GM12873 (cell line): ENCODE measurements at regions not wholly inside any gene's neighbourhood (a gene's known extent, or its start where the extent isn't known, plus 50 kb on each side); places are given as distances from the start of the nearest gene placed in this dataset.

Experiments
- CTCF ChIP-seq: IDR thresholded peaks from 2 replicates; pipeline ENCODE4 v1.5.1; 2012; ENCODE audit warnings: low read depth, mild to moderate bottlenecking, moderate library complexity, low read length, control low read depth; ENCODE audit not compliant: insufficient read depth; ENCODE audit errors: missing control alignments

GRCh38 chr10:2950546-2950945 is 116.8 kb upstream of the PFKP start:
- TF ChIP-seq CTCF, result no peak

- no peak for TF ChIP-seq CTCF
Observed at GRCh38 chr10:2949948-2950354, 117.4 kb upstream of the PFKP start.

GRCh38 chr10:2949221-2949947 is 118.0 kb upstream of the PFKP start:
- no peak for TF ChIP-seq CTCF

GRCh38 chr10:2948127-2948854 is 119.1 kb upstream of the PFKP start:
- TF ChIP-seq CTCF, result no peak

- TF ChIP-seq CTCF, result no peak
Observed at GRCh38 chr10:2944788-2945187, 122.6 kb upstream of the PFKP start.

- no peak for TF ChIP-seq CTCF
Observed at GRCh38 chr10:2943932-2944614, 123.3 kb upstream of the PFKP start.

- TF ChIP-seq CTCF, result no peak
Observed at GRCh38 chr10:2942938-2943337, 124.4 kb upstream of the PFKP start.
